SU-DHL-6 (cell line): ENCODE measurements at regions not wholly inside any gene's neighbourhood (a gene's known extent, or its start where the extent isn't known, plus 50 kb on each side); places are given as distances from the start of the nearest gene placed in this dataset.

Experiments
- H2AFZ ChIP-seq: fragments of 200-600 bp; sonication (generic); 2 replicates; pipeline ENCODE4 v1.6.1; 2014; ENCODE audit warnings: low read depth, mild to moderate bottlenecking, moderate library complexity, mixed read lengths, antibody characterized with exemption, low read length; ENCODE audit not compliant: severe bottlenecking
- H3F3A ChIP-seq: fragments of 200-600 bp; shearing (Covaris generic); 2 replicates; pipeline ENCODE4 v1.6.0; 2016; ENCODE audit warnings: antibody characterized with exemption, mild to moderate bottlenecking; ENCODE audit not compliant: insufficient read depth
- H3K27ac ChIP-seq: fragments of 200-600 bp; sonication (generic); 2 replicates; pipeline ENCODE4 v1.5.1; 2016; ENCODE audit warnings: low read depth, mild to moderate bottlenecking, low read length, moderate library complexity, mixed read lengths
- H3K27me3 ChIP-seq: fragments of 200-600 bp; sonication (generic), shearing (Covaris generic); 2 replicates; pipeline ENCODE4 v1.6.0; 2014; ENCODE audit warnings: mild to moderate bottlenecking, low read length
- H3K36me3 ChIP-seq: fragments of 200-600 bp; sonication (generic); 2 replicates; pipeline ENCODE4 v1.6.1; 2014; ENCODE audit warnings: mild to moderate bottlenecking, low read length, mixed read lengths
- H3K4me2 ChIP-seq: fragments of 300-600, 200-600 bp; shearing (Covaris generic), sonication (generic); 2 replicates; pipeline ENCODE4 v1.6.0; 2014; ENCODE audit warnings: low read length, low read depth, mild to moderate bottlenecking; ENCODE audit not compliant: poor library complexity, severe bottlenecking
- H3K4me3 ChIP-seq: fragments of 200-600 bp; sonication (generic); 2 replicates; pipeline ENCODE4 v1.5.1; 2014; ENCODE audit warnings: antibody characterized with exemption, low read length, mild to moderate bottlenecking, mixed read lengths; ENCODE audit not compliant: insufficient read depth, poor library complexity, severe bottlenecking
- H3K79me2 ChIP-seq: fragments of 200-600 bp; sonication (generic); 2 replicates; pipeline ENCODE4 v1.6.1; 2014; ENCODE audit warnings: mild to moderate bottlenecking, low read length, moderate library complexity; ENCODE audit not compliant: insufficient read depth
- H3K9ac ChIP-seq: fragments of 200-600 bp; sonication (generic); 2 replicates; pipeline ENCODE4 v1.7.0; 2014; ENCODE audit warnings: mild to moderate bottlenecking, low read length
- H3K9me2 ChIP-seq: fragments of 200-600 bp; sonication (generic); replicated peaks from 2 replicates; pipeline ENCODE4 v1.6.1; 2014; ENCODE audit warnings: low read length; ENCODE audit not compliant: insufficient read depth
- H3K9me3 ChIP-seq: fragments of 200-600 bp; sonication (generic); 2 replicates; pipeline ENCODE4 v1.6.1; 2014; ENCODE audit warnings: low read length, mixed read lengths; ENCODE audit not compliant: insufficient read depth
- H4K20me1 ChIP-seq: fragments of 200-600 bp; sonication (generic); 2 replicates; pipeline ENCODE4 v1.6.1; 2014; ENCODE audit warnings: low read depth, mild to moderate bottlenecking, antibody characterized with exemption, low read length, moderate library complexity, mixed read lengths
- EZH2phosphoT487 ChIP-seq: fragments of 200-600 bp; sonication (generic), shearing (Covaris generic); conservative IDR thresholded peaks from 2 replicates; pipeline ENCODE4 v1.6.1; 2018; ENCODE audit warnings: mild to moderate bottlenecking, antibody characterized with exemption, low read length, moderate library complexity, mixed read lengths
- TF ChIP-seq, protein P1 (sequence below): fragments of 200-600 bp; sonication (generic); IDR thresholded peaks from one replicate; pipeline ENCODE4 v1.5.1; 2017; ENCODE audit warnings: antibody characterized with exemption, mild to moderate bottlenecking, low read length, moderate library complexity; ENCODE audit not compliant: insufficient read depth, poor library complexity, severe bottlenecking

DNA sequence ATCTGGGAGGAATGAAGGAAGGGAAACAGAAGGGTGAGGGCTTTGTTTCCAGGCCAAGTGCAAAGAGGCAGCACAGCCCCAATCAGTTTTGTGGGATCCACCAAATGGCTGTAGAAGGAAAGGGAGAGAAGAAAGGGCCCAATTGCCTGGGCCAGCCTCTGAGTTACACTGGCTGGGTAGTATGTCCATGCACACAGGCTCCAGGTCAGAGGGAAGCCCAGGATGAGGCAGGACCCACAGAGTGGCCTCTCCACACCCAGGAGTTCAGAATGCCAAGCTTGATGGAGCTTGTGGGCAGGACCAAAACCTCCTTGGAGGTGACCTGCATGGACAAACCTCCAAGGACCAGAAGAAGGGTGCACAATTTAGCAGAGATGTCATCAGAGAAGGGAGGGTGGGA is 178.2 kb upstream of the TSHZ3 start:
- Histone ChIP-seq H3K27ac (no peak overlapping the region), H3K79me2 (no peaks in the 10 kb centered on the region), H3K9me3 (no peaks in the 10 kb centered on the region), H3K27me3 (no peaks in the 10 kb centered on the region), H3K36me3 (no peaks in the 10 kb centered on the region), H2AFZ (no peak overlapping the region), H3K9me2 (no peaks in the 10 kb centered on the region), H3K9ac (no peak overlapping the region), H3K4me3 (no peak overlapping the region), H3F3A (no peaks in the 10 kb centered on the region), H3K4me2 (no peak overlapping the region), H4K20me1 (no peaks in the 10 kb centered on the region)
- TF ChIP-seq, protein P1, sequence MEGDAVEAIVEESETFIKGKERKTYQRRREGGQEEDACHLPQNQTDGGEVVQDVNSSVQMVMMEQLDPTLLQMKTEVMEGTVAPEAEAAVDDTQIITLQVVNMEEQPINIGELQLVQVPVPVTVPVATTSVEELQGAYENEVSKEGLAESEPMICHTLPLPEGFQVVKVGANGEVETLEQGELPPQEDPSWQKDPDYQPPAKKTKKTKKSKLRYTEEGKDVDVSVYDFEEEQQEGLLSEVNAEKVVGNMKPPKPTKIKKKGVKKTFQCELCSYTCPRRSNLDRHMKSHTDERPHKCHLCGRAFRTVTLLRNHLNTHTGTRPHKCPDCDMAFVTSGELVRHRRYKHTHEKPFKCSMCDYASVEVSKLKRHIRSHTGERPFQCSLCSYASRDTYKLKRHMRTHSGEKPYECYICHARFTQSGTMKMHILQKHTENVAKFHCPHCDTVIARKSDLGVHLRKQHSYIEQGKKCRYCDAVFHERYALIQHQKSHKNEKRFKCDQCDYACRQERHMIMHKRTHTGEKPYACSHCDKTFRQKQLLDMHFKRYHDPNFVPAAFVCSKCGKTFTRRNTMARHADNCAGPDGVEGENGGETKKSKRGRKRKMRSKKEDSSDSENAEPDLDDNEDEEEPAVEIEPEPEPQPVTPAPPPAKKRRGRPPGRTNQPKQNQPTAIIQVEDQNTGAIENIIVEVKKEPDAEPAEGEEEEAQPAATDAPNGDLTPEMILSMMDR: no peak
- no peak for TF ChIP-seq EZH2phosphoT487

DNA sequence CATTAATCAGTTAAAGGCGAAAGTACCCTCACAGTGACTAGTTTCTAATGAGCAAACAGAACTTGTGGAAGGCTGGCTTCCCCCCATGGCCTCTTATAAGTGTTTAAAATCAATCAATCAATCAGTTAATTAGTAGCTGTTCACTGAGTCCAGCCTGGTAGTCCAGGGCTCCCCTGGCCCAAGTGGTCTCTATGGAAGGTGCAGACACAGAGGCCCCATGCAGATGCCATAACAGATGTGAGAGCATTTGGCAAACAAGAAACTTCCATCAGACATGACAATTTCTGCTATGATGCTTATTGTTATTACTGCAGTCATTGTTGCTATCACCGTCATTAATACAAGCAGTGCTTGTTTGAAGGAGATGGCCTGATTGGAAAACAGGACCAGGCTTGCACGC is 179.0 kb upstream of the TSHZ3 start:
- H3K9me3 ChIP-seq: no peaks in the 10 kb centered on the region
- H3K4me2 ChIP-seq: no peak overlapping the region
- H3K9ac ChIP-seq: no peak overlapping the region
- H3F3A ChIP-seq: no peaks in the 10 kb centered on the region
- no peak overlapping the region for H3K27ac ChIP-seq
- H3K36me3 ChIP-seq: no peaks in the 10 kb centered on the region
- no peaks in the 10 kb centered on the region for H3K27me3 ChIP-seq
- H3K4me3 ChIP-seq: no peak overlapping the region
- no peaks in the 10 kb centered on the region for H3K9me2 ChIP-seq
- no peak for TF ChIP-seq EZH2phosphoT487
- TF ChIP-seq, protein P1: no peak
- no peaks in the 10 kb centered on the region for H3K79me2 ChIP-seq
- no peaks in the 10 kb centered on the region for H4K20me1 ChIP-seq
- no peak overlapping the region for H2AFZ ChIP-seq

DNA sequence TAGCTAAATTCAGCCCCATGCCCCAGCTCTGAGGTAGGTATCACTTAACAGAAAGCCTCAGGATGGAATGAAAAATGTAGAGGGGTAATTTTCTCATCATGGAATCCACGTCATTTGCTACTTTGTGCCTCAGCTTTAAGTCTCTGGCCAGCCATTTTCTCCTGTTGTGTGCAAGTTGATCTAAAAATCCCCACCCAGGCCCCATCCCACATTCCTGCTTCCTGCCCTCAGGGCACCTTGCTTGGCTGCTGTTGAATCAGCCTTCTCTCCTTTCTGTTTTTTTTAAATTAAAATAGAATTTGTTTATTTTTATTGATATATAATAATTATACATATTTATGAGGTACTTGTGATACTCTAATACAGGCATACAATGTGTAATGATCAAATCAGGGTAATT is 179.9 kb upstream of the TSHZ3 start:
- Histone ChIP-seq H3K36me3 (no peaks in the 10 kb centered on the region), H2AFZ (no peak overlapping the region), H3K9me3 (no peaks in the 10 kb centered on the region), H3K79me2 (no peaks in the 10 kb centered on the region), H3K27me3 (no peaks in the 10 kb centered on the region), H4K20me1 (no peaks in the 10 kb centered on the region), H3K4me3 (no peak overlapping the region), H3K9me2 (no peaks in the 10 kb centered on the region), H3K27ac (no peak overlapping the region), H3K9ac (no peak overlapping the region), H3F3A (no peaks in the 10 kb centered on the region), H3K4me2 (no peak overlapping the region)
- TF ChIP-seq, protein P1: no peak
- TF ChIP-seq EZH2phosphoT487: no peak

DNA sequence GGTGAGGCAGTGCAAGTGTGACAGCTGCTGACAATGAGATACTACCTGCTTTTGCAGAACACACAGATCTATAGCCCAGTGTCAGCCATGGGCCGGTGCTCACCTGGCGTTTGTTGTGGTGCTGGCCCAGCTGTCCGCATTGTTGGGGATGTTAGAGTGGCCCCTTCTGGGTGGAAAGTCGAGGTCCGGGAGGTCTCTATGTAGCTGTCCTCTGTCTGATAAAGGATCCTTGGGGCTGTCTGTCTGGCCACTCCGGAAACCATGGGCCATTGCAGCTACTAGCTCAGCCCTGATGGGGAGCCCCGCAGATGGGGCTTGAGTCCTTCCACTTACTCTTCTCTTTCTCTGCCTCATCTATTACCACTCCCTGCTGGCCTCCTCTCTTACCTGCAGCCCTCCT is 181.5 kb upstream of the TSHZ3 start:
- no peaks in the 10 kb centered on the region for H4K20me1 ChIP-seq
- no peaks in the 10 kb centered on the region for H3K27me3 ChIP-seq
- H3K9me3 ChIP-seq: no peaks in the 10 kb centered on the region
- H3K36me3 ChIP-seq: no peaks in the 10 kb centered on the region
- no peaks in the 10 kb centered on the region for H3K9me2 ChIP-seq
- H3K27ac ChIP-seq: no peak overlapping the region
- no peak for TF ChIP-seq EZH2phosphoT487
- TF ChIP-seq, protein P1: no peak
- H3K79me2 ChIP-seq: no peaks in the 10 kb centered on the region
- no peak overlapping the region for H3K4me3 ChIP-seq
- no peak overlapping the region for H3K9ac ChIP-seq
- no peak overlapping the region for H2AFZ ChIP-seq
- H3K4me2 ChIP-seq: no peak overlapping the region
- H3F3A ChIP-seq: no peaks in the 10 kb centered on the region
